ENCODE measurements at regions not wholly inside any gene's neighbourhood (a gene's known extent, or its start where the extent isn't known, plus 50 kb on each side); places are given as distances from the start of the nearest gene placed in this dataset.
"Not testable (repeated sequence)": the region's sequence is repeated elsewhere in the genome, so short reads cannot be mapped to it uniquely, and the experiment has no call there.

- ChIA-PET CTCF (interaction anchor here (1.1 kb wide), 1 partner anchor 10 kb away, joined by 3 read pairs; no protein-coding TSS in a partner anchor), POLR2A (no interaction called here)
- TF ChIP-seq CTCF (IDR thresholded peaks at IDR 0.05; ENCODE audit: control extremely low read depth, extremely low read depth, low read depth, missing control alignments), result no peak
- no peak for DNase-seq (ENCODE audit: extremely low spot score)
Observed at GRCh38 chr3:70471464-70472342, 159.3 kb upstream of the MDFIC2 start.

GRCh38 chr3:70466096-70466495 lies 153.7 kb upstream of the MDFIC2 start:
- POLR2A ChIA-PET, result no interaction called here
- no peak for TF ChIP-seq CTCF (IDR thresholded peaks at IDR 0.05; ENCODE audit: control extremely low read depth, extremely low read depth, low read depth, missing control alignments)
- CTCF ChIA-PET, result interaction anchor here (1.0 kb wide), 1 partner anchor 18 kb away, joined by 3 read pairs; no protein-coding TSS in a partner anchor
- no peak for DNase-seq (ENCODE audit: extremely low spot score)

- POLR2A ChIA-PET, result no interaction called here
- CTCF ChIA-PET, result no interaction called here
- TF ChIP-seq CTCF (IDR thresholded peaks at IDR 0.05; ENCODE audit: control extremely low read depth, extremely low read depth, low read depth, missing control alignments), result no peak
Observed at GRCh38 chr3:70464876-70465275, 152.4 kb upstream of the MDFIC2 start.

GRCh38 chr3:70464465-70464864 lies 152.0 kb upstream of the MDFIC2 start:
- ChIA-PET CTCF (no interaction called here), POLR2A (no interaction called here)
- no peak for DNase-seq (ENCODE audit: extremely low spot score)
- no peak for TF ChIP-seq CTCF (IDR thresholded peaks at IDR 0.05; ENCODE audit: control extremely low read depth, extremely low read depth, low read depth, missing control alignments)

More at GRCh38 chr3:70464876-70465275, 152.4 kb upstream of the MDFIC2 start:
- DNase-seq (ENCODE audit: extremely low spot score), result no peak

GRCh38 chr3:70450220-70450619 lies 137.8 kb upstream of the MDFIC2 start:
- CTCF ChIA-PET; DNase-seq (ENCODE audit: extremely low spot score); POLR2A ChIA-PET: not testable (repeated sequence)

GRCh38 chr3:70435422-70435821 lies 123.0 kb upstream of the MDFIC2 start:
- CTCF ChIA-PET; DNase-seq (ENCODE audit: extremely low spot score); POLR2A ChIA-PET: not testable (repeated sequence)

- CTCF ChIA-PET, result interaction anchor here (1.2 kb wide), 1 partner anchor 16 kb away, joined by 3 read pairs; no protein-coding TSS in a partner anchor
- TF ChIP-seq CTCF (IDR thresholded peaks at IDR 0.05; ENCODE audit: control extremely low read depth, extremely low read depth, low read depth, missing control alignments), result no peak
- POLR2A ChIA-PET, result no interaction called here
- no peak for DNase-seq (ENCODE audit: extremely low spot score)
Observed at GRCh38 chr3:70433091-70433490, 120.7 kb upstream of the MDFIC2 start.
